GM12878 (cell line): ENCODE measurements at regions not wholly inside any gene's neighbourhood (a gene's known extent, or its start where the extent isn't known, plus 50 kb on each side); places are given as distances from the start of the nearest gene placed in this dataset.

ENCODE experiments used
- BMI1 ChIP-seq: fragments of 450-650 bp; IDR thresholded peaks from 2 replicates; pipeline ENCODE4 v1.6.1; 2016; ENCODE audit warnings: mild to moderate bottlenecking, moderate library complexity, borderline replicate concordance
- CBFB ChIP-seq: IDR thresholded peaks from 2 replicates; pipeline ENCODE4 v1.6.1; 2016; ENCODE audit warnings: antibody characterized with exemption, low read depth
- CTCF ChIP-seq, 3 experiments: IDR thresholded peaks in 2 of 3; conservative IDR thresholded peaks in 1 of 3; 2 replicates each; pipeline ENCODE4 v1.5.1; 2011; ENCODE audit warnings: low read depth in 3 of 3, low read length in 3 of 3, mild to moderate bottlenecking in 3 of 3, control low read depth in 2 of 3, moderate library complexity in 2 of 3, inconsistent platforms in 1 of 3, mixed read lengths in 1 of 3; ENCODE audit not compliant: control insufficient read depth in 2 of 3, insufficient read depth in 1 of 3; ENCODE audit errors: extremely low read depth in 1 of 3
- EP300 ChIP-seq, 2 experiments: fragments of 150-350 bp in 1 of 2; IDR thresholded peaks; 2 replicates each; pipeline ENCODE4 v1.6.1; 2011 to 2012; ENCODE audit warnings: low read depth in 2 of 2, low read length in 2 of 2, borderline replicate concordance in 1 of 2, improper control_type of control experiment in 1 of 2, inconsistent platforms in 1 of 2; ENCODE audit not compliant: control insufficient read depth in 1 of 2
- HCFC1 ChIP-seq: fragments of 150-350 bp; IDR thresholded peaks from 2 replicates; pipeline ENCODE4 v1.6.1; 2014; ENCODE audit warnings: low read length
- NFIC ChIP-seq: IDR thresholded peaks from 2 replicates; pipeline ENCODE4 v1.6.1; 2012; ENCODE audit warnings: low read depth, mild to moderate bottlenecking, inconsistent platforms, low read length, moderate library complexity
- NFYB ChIP-seq: IDR thresholded peaks from 2 replicates; pipeline ENCODE4 v1.6.1; 2011; ENCODE audit warnings: low read depth, mild to moderate bottlenecking, low read length, improper control_type of control experiment, moderate library complexity; ENCODE audit not compliant: insufficient read depth
- PKNOX1 ChIP-seq: fragments of 450-650 bp; IDR thresholded peaks from 2 replicates; pipeline ENCODE4 v1.6.1; 2016; ENCODE audit warnings: mild to moderate bottlenecking
- PRDM15 ChIP-seq: fragments of 450-650 bp; formaldehyde crosslinking; IDR thresholded peaks from 2 replicates; pipeline ENCODE4 v1.4.0; 2020; ENCODE audit warnings: mild to moderate bottlenecking, moderate library complexity
- SIN3A ChIP-seq: IDR thresholded peaks from 2 replicates; pipeline ENCODE4 v1.6.1; 2012; ENCODE audit warnings: low read depth, low read length, improper control_type of control experiment
- SUZ12 ChIP-seq: fragments of 200-600 bp; sonication (generic); IDR thresholded peaks from one replicate; pipeline ENCODE4 v1.6.1; 2018; ENCODE audit warnings: antibody characterized with exemption, mild to moderate bottlenecking; ENCODE audit not compliant: unreplicated experiment
- USF2 ChIP-seq: IDR thresholded peaks from 2 replicates; pipeline ENCODE4 v1.6.1; 2011; ENCODE audit warnings: low read depth, low read length, improper control_type of control experiment, borderline replicate concordance
- ZNF274 ChIP-seq: IDR thresholded peaks from one replicate; pipeline ENCODE4 v1.8.0; 2011; ENCODE audit not compliant: insufficient read length, insufficient read depth

GRCh38 chr5:54848581-54848980 is 136.8 kb downstream of the ESM1 start:
- no peak for TF ChIP-seq SIN3A
- no peak for TF ChIP-seq NFYB
- TF ChIP-seq EP300 (IDR thresholded peaks at IDR 0.05; ENCODE audit: borderline replicate concordance in 1 of 2, control insufficient read depth in 1 of 2, low read depth in 2 of 2, low read length in 2 of 2): no peak
- TF ChIP-seq USF2: no peak
- TF ChIP-seq PRDM15 (CRISPR knock-in tag): no peak
- no peak for TF ChIP-seq SUZ12
- no peak for TF ChIP-seq CBFB
- TF ChIP-seq CTCF (IDR thresholded peaks at IDR 0.05 in 2 of 3, conservative IDR thresholded peaks at IDR 0.05 in 1 of 3; ENCODE audit: control insufficient read depth in 2 of 3, extremely low read depth in 1 of 3, insufficient read depth in 1 of 3, low read depth in 3 of 3, low read length in 3 of 3): no peak
- no peak for TF ChIP-seq ZNF274
- TF ChIP-seq NFIC: no peak
- no peak for TF ChIP-seq BMI1
- no peak for TF ChIP-seq HCFC1
- no peak for TF ChIP-seq PKNOX1
